HCT116 (cell line): ENCODE measurements at regions not wholly inside any gene's neighbourhood (a gene's known extent, or its start where the extent isn't known, plus 50 kb on each side); places are given as distances from the start of the nearest gene placed in this dataset.

ENCODE experiments used
- ATAC-seq: fragments of 200-7000 bp; cut with Tn5 transposase; 2 replicates; pipeline ENCODE4 v1.9.1; 2020; ENCODE audit warnings: mild to moderate bottlenecking, moderate library complexity
- BruUV-seq: library from RNA; stranded (reverse); fragments of 400-500 nt; replicated peaks from 2 replicates; lab custom pipeline; 2021; lab: Mats Ljungman, UMichigan
- CTCF ChIA-PET: fragments of 300-600 bp; sonication (Branson Sonifier 250); formaldehyde crosslinking; loops from one replicate; lab custom pipeline; 2021; ENCODE audit warnings: antibody characterized with exemption; lab: Charles Lee
- POLR2A ChIA-PET: fragments of 300-600, 350-600 bp; sonication (Branson Sonifier 250); formaldehyde crosslinking; loops from one replicate; lab custom pipeline; 2021; ENCODE audit warnings: antibody characterized with exemption; lab: Charles Lee
- RAD21 ChIA-PET, 2 experiments: fragments of 300-600 bp; sonication (Branson Sonifier 250); formaldehyde crosslinking; loops; one replicate each; lab custom pipeline; 2023; ENCODE audit warnings: low total read pairs in 2 of 2; ENCODE audit not compliant: uncharacterized antibody in 2 of 2, unreplicated experiment in 2 of 2, low non-redundant PET in 1 of 2; lab: Charles Lee
- DNase-seq: peaks from one replicate; pipeline ENCODE4 v3.0.0-alpha.2; 2010; ENCODE audit warnings: low read depth, low spot score
- H2AFZ ChIP-seq: fragments of 200-600 bp; shearing (Covaris generic), sonication (generic); 2 replicates; pipeline ENCODE4 v1.6.1; 2017; ENCODE audit warnings: low read depth, mixed run types, mixed read lengths, antibody characterized with exemption, low read length; ENCODE audit not compliant: poor library complexity, severe bottlenecking
- H3K27ac ChIP-seq: 2 replicates; pipeline ENCODE4 v1.5.1; 2012; ENCODE audit warnings: low read depth, low read length
- H3K27me3 ChIP-seq: fragments of 200-600 bp; sonication (generic); 2 replicates; pipeline ENCODE4 v1.6.1; 2016; ENCODE audit warnings: mixed run types, low read length, mixed read lengths; ENCODE audit not compliant: insufficient read depth
- H3K36me3 ChIP-seq, 2 experiments: fragments of 200-500 bp in 1 of 2; fragments of 200-600 bp in 1 of 2; sonication (Bioruptor generic) in 1 of 2; sonication (generic) in 1 of 2; 2 replicates each; pipeline versions ENCODE4 v1.5.1 to v1.6.1; 2014 to 2016; ENCODE audit warnings: low read length in 2 of 2, inconsistent platforms in 1 of 2, mixed read lengths in 1 of 2, mixed run types in 1 of 2; ENCODE audit not compliant: insufficient read depth in 2 of 2, control insufficient read depth in 1 of 2
- H3K4me1 ChIP-seq, 2 experiments: fragments of 200-600 bp in 1 of 2; sonication (generic) in 1 of 2; 2 replicates each; pipeline versions ENCODE4 v1.5.1 to v1.6.1; 2012 to 2017; ENCODE audit warnings: low read length in 2 of 2, inconsistent platforms in 1 of 2, mild to moderate bottlenecking in 1 of 2, mixed read lengths in 1 of 2, mixed run types in 1 of 2, moderate library complexity in 1 of 2; ENCODE audit not compliant: insufficient read depth in 2 of 2, control insufficient read depth in 1 of 2
- H3K4me2 ChIP-seq: fragments of 200-600 bp; sonication (generic); 2 replicates; pipeline ENCODE4 v1.6.1; 2017; ENCODE audit warnings: mixed run types, low read length, mixed read lengths
- H3K4me3 ChIP-seq, 2 experiments: fragments of 200-600 bp in 1 of 2; sonication (generic) in 1 of 2; replicated peaks in 1 of 2; 2 replicates each; pipeline ENCODE4 v1.5.1; 2011 to 2016; ENCODE audit warnings: low read length in 2 of 2, control low read depth in 1 of 2, low read depth in 1 of 2, mild to moderate bottlenecking in 1 of 2, mixed read lengths in 1 of 2, mixed run types in 1 of 2
- H3K79me2 ChIP-seq: fragments of 200-600 bp; sonication (generic); 2 replicates; pipeline ENCODE4 v1.6.1; 2017; ENCODE audit warnings: mild to moderate bottlenecking, mixed run types, low read length, moderate library complexity, mixed read lengths; ENCODE audit not compliant: insufficient read depth
- H3K9ac ChIP-seq: fragments of 200-600 bp; sonication (generic); 2 replicates; pipeline ENCODE4 v1.6.1; 2016; ENCODE audit warnings: low read length, mixed read lengths
- H3K9me2 ChIP-seq: fragments of 200-600 bp; sonication (generic), shearing (Covaris generic); 2 replicates; pipeline ENCODE4 v1.6.1; 2017; ENCODE audit warnings: mixed run types, mild to moderate bottlenecking, moderate library complexity; ENCODE audit not compliant: insufficient read depth
- H3K9me3 ChIP-seq, 2 experiments: fragments of 200-500 bp in 1 of 2; fragments of 200-600 bp in 1 of 2; sonication (Bioruptor generic) in 1 of 2; sonication (generic) in 1 of 2; 2 replicates each; pipeline ENCODE4 v1.6.1; 2014 to 2017; ENCODE audit warnings: low read length in 2 of 2, mixed read lengths in 2 of 2, inconsistent platforms in 1 of 2, low read depth in 1 of 2, mild to moderate bottlenecking in 1 of 2, mixed run types in 1 of 2, moderate library complexity in 1 of 2; ENCODE audit not compliant: control insufficient read depth in 1 of 2, insufficient read depth in 1 of 2
- H4K20me1 ChIP-seq: fragments of 200-600 bp; sonication (generic), shearing (Covaris generic); 2 replicates; pipeline ENCODE4 v1.6.1; 2017; ENCODE audit warnings: mixed run types, mild to moderate bottlenecking, moderate library complexity; ENCODE audit not compliant: insufficient read depth
- CEBPB ChIP-seq: IDR thresholded peaks from 2 replicates; pipeline ENCODE4 v1.6.1; 2012; ENCODE audit warnings: low read depth
- CTCF ChIP-seq, 3 experiments: fragments of 200-600 bp in 1 of 3; sonication (generic) in 1 of 3; IDR thresholded peaks in 2 of 3; conservative IDR thresholded peaks in 1 of 3; 2 replicates each; pipeline ENCODE4 v1.5.1; 2012 to 2017; ENCODE audit warnings: low read depth in 2 of 3, low read length in 2 of 3, antibody characterized with exemption in 1 of 3, borderline replicate concordance in 1 of 3, control low read depth in 1 of 3, mild to moderate bottlenecking in 1 of 3, mixed read lengths in 1 of 3, mixed run types in 1 of 3, moderate library complexity in 1 of 3; ENCODE audit not compliant: insufficient read depth in 1 of 3
- EGR1 ChIP-seq: IDR thresholded peaks from 2 replicates; pipeline ENCODE4 v1.6.1; 2012; ENCODE audit warnings: low read depth
- ELF1 ChIP-seq: IDR thresholded peaks from 2 replicates; pipeline ENCODE4 v1.6.1; 2012; ENCODE audit warnings: low read depth, borderline replicate concordance
- EZH2 ChIP-seq: fragments of 200-600 bp; sonication (generic); IDR thresholded peaks from 2 replicates; pipeline ENCODE4 v1.6.1; 2017; ENCODE audit warnings: antibody characterized with exemption, mixed run types
- EZH2phosphoT487 ChIP-seq: fragments of 200-600 bp; IDR thresholded peaks from 2 replicates; pipeline ENCODE4 v1.6.1; 2018; ENCODE audit warnings: antibody characterized with exemption, borderline replicate concordance
- JUND ChIP-seq: IDR thresholded peaks from 2 replicates; pipeline ENCODE4 v1.6.1; 2012
- POLR2A ChIP-seq: IDR thresholded peaks from 2 replicates; pipeline ENCODE4 v1.7.0; 2011; ENCODE audit warnings: borderline replicate concordance; ENCODE audit not compliant: insufficient read depth, insufficient read length; ENCODE audit errors: extremely low read depth
- POLR2AphosphoS5 ChIP-seq: IDR thresholded peaks from 2 replicates; pipeline ENCODE4 v1.6.1; 2011; ENCODE audit warnings: mild to moderate bottlenecking, low read depth, low read length, moderate library complexity
- RAD21 ChIP-seq: IDR thresholded peaks from 2 replicates; pipeline ENCODE4 v1.6.1; 2012; ENCODE audit warnings: low read depth, mild to moderate bottlenecking
- SIN3A ChIP-seq: IDR thresholded peaks from 2 replicates; pipeline ENCODE4 v1.6.1; 2012; ENCODE audit warnings: low read depth
- SP1 ChIP-seq: IDR thresholded peaks from 2 replicates; pipeline ENCODE4 v1.6.1; 2012; ENCODE audit warnings: low read depth
- SRF ChIP-seq: IDR thresholded peaks from 2 replicates; pipeline ENCODE4 v1.6.1; 2012; ENCODE audit warnings: low read depth
- TCF7L2 ChIP-seq: IDR thresholded peaks from 2 replicates; pipeline ENCODE4 v1.7.0; 2011; ENCODE audit warnings: borderline replicate concordance, inconsistent platforms; ENCODE audit not compliant: insufficient read depth, insufficient read length; ENCODE audit errors: extremely low read depth
- YY1 ChIP-seq: IDR thresholded peaks from 2 replicates; pipeline ENCODE4 v1.6.1; 2011; ENCODE audit warnings: low read length, low read depth, moderate library complexity, mild to moderate bottlenecking; ENCODE audit not compliant: insufficient replicate concordance; ENCODE audit errors: extremely low read depth
- ZFX ChIP-seq: fragments of 450-650 bp; IDR thresholded peaks from 2 replicates; pipeline ENCODE4 v1.6.1; 2017
- ZNF274 ChIP-seq: fragments of 200-500 bp; sonication (Bioruptor generic); IDR thresholded peaks from 2 replicates; pipeline ENCODE4 v1.6.1; 2014; ENCODE audit warnings: mild to moderate bottlenecking, low read depth, low read length, inconsistent platforms
- intact Hi-C: fragments of 100-400 bp; cut with micrococcal nuclease; formaldehyde crosslinking; loops from 2 replicates; pipeline ENCODE4 v1.10.0; 2022
- TF ChIP-seq, protein P1 (sequence below): IDR thresholded peaks from 2 replicates; pipeline ENCODE4 v1.6.1; 2012

DNA sequence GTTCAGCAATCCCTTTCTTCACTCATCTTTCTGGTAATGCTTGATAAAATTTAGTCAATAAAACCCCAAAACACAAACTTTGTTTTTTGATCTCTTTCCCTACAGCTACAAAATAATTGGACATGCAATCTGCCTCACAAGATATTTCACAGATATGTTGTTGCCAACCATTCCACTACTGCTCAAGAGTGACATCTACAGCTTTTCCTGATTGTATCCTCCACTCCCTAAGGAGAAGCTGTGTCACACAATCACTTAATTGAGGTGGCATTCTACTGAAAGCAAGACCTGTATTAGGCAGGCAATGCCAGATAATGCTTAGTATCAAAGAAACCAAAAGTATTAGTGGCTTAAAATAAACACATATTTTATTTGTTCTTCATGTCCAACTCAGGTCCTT is 1646.2 kb upstream of the SPRY2 start:
- no peaks in the 10 kb centered on the region for H4K20me1 ChIP-seq
- no peaks in the 10 kb centered on the region for H3K9me2 ChIP-seq
- no peaks in the 10 kb centered on the region for H3K79me2 ChIP-seq
- no peak overlapping the region for H3K4me3 ChIP-seq
- POLR2A ChIA-PET, result no interaction called here
- H3K9ac ChIP-seq, result no peak overlapping the region
- RAD21 ChIA-PET, result interaction anchor here in 1 of 2 experiments (0.8 kb wide), 1 partner anchor 446 kb away, joined by 3 read pairs; no protein-coding TSS in a partner anchor
- no peak for ATAC-seq
- TF ChIP-seq EZH2phosphoT487, result no peak
- peak in 1 of 3 experiments; percentile 20; a peak in 1 of 6 replicates for TF ChIP-seq CTCF (IDR thresholded peaks at IDR 0.05 in 2 of 3, conservative IDR thresholded peaks at IDR 0.05 in 1 of 3; ENCODE audit: borderline replicate concordance in 1 of 3, insufficient read depth in 1 of 3, low read depth in 2 of 3, low read length in 2 of 3)
- no peak overlapping the region for H3K4me2 ChIP-seq
- intact Hi-C loops, result no loop called here
- H3K4me1 ChIP-seq, result no peaks in the 10 kb centered on the region
- no peak overlapping the region for H3K27ac ChIP-seq
- H3K27me3 ChIP-seq, result no peaks in the 10 kb centered on the region
- CTCF ChIA-PET, result interaction anchor here (1.3 to 1.5 kb wide), 3 partner anchors 347 to 498 kb away, joined by 4 to 5 read pairs (median 4); no protein-coding TSS in a partner anchor
- H2AFZ ChIP-seq, result no peak overlapping the region
- no TSS peak for BruUV-seq
- no peaks in the 10 kb centered on the region for H3K36me3 ChIP-seq
- no peaks in the 10 kb centered on the region for H3K9me3 ChIP-seq
- DNase-seq, result no peak

- CTCF ChIA-PET, result interaction anchor here (1.3 to 1.5 kb wide), 2 partner anchors 346 to 497 kb away, joined by 4 read pairs; no protein-coding TSS in a partner anchor
- Histone ChIP-seq H3K79me2 (no peaks in the 10 kb centered on the region), H3K27ac (no peak overlapping the region), H3K4me1 (no peaks in the 10 kb centered on the region), H3K9ac (no peak overlapping the region), H2AFZ (no peak overlapping the region), H3K9me2 (no peaks in the 10 kb centered on the region), H3K36me3 (no peaks in the 10 kb centered on the region), H3K9me3 (no peaks in the 10 kb centered on the region), H3K4me2 (no peak overlapping the region), H4K20me1 (no peaks in the 10 kb centered on the region), H3K4me3 (no peak overlapping the region), H3K27me3 (no peaks in the 10 kb centered on the region)
- no peak for ATAC-seq
- no peak for DNase-seq
- no TSS peak for BruUV-seq
- POLR2A ChIA-PET, result no interaction called here
- intact Hi-C loops, result no loop called here
- RAD21 ChIA-PET, result no interaction called here
- no peak for TF ChIP-seq SP1
- TF ChIP-seq ELF1, result no peak
- TF ChIP-seq TCF7L2, result no peak
- TF ChIP-seq EZH2, result no peak
- TF ChIP-seq SIN3A, result no peak
- no peak for TF ChIP-seq ZNF274
- TF ChIP-seq, protein P1, sequence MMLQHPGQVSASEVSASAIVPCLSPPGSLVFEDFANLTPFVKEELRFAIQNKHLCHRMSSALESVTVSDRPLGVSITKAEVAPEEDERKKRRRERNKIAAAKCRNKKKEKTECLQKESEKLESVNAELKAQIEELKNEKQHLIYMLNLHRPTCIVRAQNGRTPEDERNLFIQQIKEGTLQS, result no peak
- TF ChIP-seq YY1, result no peak
- no peak for TF ChIP-seq CTCF (IDR thresholded peaks at IDR 0.05 in 2 of 3, conservative IDR thresholded peaks at IDR 0.05 in 1 of 3; ENCODE audit: borderline replicate concordance in 1 of 3, insufficient read depth in 1 of 3, low read depth in 2 of 3, low read length in 2 of 3)
- no peak for TF ChIP-seq POLR2A
- TF ChIP-seq CEBPB, result no peak
- TF ChIP-seq SRF, result no peak
- no peak for TF ChIP-seq JUND
- no peak for TF ChIP-seq ZFX
- no peak for TF ChIP-seq EGR1
- no peak for TF ChIP-seq EZH2phosphoT487
- no peak for TF ChIP-seq POLR2AphosphoS5
- TF ChIP-seq RAD21, result no peak
Measured at GRCh38 chr13:81986308-81986707, 1645.4 kb upstream of the SPRY2 start.
